ENCODE measurements at regions not wholly inside any gene's neighbourhood (a gene's known extent, or its start where the extent isn't known, plus 50 kb on each side); places are given as distances from the start of the nearest gene placed in this dataset.

DNA sequence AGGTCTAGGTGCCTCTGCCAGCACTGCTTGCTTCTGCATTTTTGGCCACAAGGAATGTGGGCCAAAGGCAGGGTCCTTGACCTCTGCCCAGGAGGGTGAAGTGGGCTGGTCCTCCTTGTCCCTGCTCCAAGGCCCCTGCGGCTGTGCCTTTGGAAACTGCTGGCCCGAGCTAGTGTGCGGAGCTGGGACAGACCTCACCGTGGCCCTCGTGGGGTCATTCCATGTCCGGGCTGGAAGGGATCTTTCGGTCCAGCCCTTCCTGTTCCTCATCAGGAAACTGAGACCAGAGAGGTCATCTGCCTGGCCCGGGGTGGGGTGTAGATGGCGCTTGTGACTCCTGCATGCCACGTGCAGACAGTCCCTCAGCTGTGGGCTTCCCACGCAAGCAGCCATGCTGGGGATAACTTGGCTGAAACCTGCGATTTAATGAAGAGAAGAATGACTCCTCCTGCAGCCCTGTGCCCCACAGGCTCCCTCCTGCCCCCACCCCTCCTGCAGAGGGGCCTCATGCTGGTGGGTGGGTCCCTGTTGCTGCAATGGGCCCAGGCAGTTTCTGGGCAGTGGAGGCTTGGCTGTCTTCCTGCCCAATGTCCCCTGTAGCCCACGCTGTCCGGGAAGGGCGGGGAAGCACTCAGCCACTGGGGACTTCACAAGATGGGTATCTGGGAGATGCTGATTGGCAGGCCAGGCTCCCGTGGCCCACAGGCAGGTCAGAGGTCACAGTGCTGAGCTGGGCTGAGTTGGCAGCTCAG, 245.2 kb downstream of the SEC14L1 start:
- DNase-seq (ENCODE audit: low spot score), result no peak
- peak overlapping the region; percentile 18 to 63 for H3K9ac ChIP-seq (ENCODE audit: low read depth in 1 of 2, low read length in 2 of 2)
- TF ChIP-seq, protein P1, sequence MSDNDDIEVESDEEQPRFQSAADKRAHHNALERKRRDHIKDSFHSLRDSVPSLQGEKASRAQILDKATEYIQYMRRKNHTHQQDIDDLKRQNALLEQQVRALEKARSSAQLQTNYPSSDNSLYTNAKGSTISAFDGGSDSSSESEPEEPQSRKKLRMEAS (IDR thresholded peaks at IDR 0.05), result no peak
- peak; percentile 56 to 70 for TF ChIP-seq HNF4A (conservative IDR thresholded peaks at IDR 0.05)
- no peak for TF ChIP-seq FOXA2 (IDR thresholded peaks at IDR 0.05)
- no peak for TF ChIP-seq TAF1 (conservative IDR thresholded peaks at IDR 0.05)
- peak; percentile 60 to 72 for TF ChIP-seq RXRA (IDR thresholded peaks at IDR 0.05)
- TF ChIP-seq EGR1 (IDR thresholded peaks at IDR 0.05; ENCODE audit: low read depth in 2 of 2), result peak in 1 of 2 donors; percentile 80
- TF ChIP-seq NR2F2 (IDR thresholded peaks at IDR 0.05), result peak; percentile 94
- TF ChIP-seq RAD21 (IDR thresholded peaks at IDR 0.05), result no peak
- TF ChIP-seq, protein P2, sequence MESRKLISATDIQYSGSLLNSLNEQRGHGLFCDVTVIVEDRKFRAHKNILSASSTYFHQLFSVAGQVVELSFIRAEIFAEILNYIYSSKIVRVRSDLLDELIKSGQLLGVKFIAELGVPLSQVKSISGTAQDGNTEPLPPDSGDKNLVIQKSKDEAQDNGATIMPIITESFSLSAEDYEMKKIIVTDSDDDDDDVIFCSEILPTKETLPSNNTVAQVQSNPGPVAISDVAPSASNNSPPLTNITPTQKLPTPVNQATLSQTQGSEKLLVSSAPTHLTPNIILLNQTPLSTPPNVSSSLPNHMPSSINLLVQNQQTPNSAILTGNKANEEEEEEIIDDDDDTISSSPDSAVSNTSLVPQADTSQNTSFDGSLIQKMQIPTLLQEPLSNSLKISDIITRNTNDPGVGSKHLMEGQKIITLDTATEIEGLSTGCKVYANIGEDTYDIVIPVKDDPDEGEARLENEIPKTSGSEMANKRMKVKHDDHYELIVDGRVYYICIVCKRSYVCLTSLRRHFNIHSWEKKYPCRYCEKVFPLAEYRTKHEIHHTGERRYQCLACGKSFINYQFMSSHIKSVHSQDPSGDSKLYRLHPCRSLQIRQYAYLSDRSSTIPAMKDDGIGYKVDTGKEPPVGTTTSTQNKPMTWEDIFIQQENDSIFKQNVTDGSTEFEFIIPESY (IDR thresholded peaks at IDR 0.05), result peak; percentile 57
- no peak for TF ChIP-seq GABPA (IDR thresholded peaks at IDR 0.05 in 1 of 2, conservative IDR thresholded peaks at IDR 0.05 in 1 of 2)
- peak; percentile 56 for TF ChIP-seq YY1 (IDR thresholded peaks at IDR 0.05)
- TF ChIP-seq, protein P3, sequence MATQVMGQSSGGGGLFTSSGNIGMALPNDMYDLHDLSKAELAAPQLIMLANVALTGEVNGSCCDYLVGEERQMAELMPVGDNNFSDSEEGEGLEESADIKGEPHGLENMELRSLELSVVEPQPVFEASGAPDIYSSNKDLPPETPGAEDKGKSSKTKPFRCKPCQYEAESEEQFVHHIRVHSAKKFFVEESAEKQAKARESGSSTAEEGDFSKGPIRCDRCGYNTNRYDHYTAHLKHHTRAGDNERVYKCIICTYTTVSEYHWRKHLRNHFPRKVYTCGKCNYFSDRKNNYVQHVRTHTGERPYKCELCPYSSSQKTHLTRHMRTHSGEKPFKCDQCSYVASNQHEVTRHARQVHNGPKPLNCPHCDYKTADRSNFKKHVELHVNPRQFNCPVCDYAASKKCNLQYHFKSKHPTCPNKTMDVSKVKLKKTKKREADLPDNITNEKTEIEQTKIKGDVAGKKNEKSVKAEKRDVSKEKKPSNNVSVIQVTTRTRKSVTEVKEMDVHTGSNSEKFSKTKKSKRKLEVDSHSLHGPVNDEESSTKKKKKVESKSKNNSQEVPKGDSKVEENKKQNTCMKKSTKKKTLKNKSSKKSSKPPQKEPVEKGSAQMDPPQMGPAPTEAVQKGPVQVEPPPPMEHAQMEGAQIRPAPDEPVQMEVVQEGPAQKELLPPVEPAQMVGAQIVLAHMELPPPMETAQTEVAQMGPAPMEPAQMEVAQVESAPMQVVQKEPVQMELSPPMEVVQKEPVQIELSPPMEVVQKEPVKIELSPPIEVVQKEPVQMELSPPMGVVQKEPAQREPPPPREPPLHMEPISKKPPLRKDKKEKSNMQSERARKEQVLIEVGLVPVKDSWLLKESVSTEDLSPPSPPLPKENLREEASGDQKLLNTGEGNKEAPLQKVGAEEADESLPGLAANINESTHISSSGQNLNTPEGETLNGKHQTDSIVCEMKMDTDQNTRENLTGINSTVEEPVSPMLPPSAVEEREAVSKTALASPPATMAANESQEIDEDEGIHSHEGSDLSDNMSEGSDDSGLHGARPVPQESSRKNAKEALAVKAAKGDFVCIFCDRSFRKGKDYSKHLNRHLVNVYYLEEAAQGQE (IDR thresholded peaks at IDR 0.05), result no peak
- TF ChIP-seq, protein P4, sequence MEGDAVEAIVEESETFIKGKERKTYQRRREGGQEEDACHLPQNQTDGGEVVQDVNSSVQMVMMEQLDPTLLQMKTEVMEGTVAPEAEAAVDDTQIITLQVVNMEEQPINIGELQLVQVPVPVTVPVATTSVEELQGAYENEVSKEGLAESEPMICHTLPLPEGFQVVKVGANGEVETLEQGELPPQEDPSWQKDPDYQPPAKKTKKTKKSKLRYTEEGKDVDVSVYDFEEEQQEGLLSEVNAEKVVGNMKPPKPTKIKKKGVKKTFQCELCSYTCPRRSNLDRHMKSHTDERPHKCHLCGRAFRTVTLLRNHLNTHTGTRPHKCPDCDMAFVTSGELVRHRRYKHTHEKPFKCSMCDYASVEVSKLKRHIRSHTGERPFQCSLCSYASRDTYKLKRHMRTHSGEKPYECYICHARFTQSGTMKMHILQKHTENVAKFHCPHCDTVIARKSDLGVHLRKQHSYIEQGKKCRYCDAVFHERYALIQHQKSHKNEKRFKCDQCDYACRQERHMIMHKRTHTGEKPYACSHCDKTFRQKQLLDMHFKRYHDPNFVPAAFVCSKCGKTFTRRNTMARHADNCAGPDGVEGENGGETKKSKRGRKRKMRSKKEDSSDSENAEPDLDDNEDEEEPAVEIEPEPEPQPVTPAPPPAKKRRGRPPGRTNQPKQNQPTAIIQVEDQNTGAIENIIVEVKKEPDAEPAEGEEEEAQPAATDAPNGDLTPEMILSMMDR (IDR thresholded peaks at IDR 0.05; ENCODE audit: low read depth, low read length, missing input control), result no peak
- peak in 1 of 2 donors; percentile 36 for TF ChIP-seq JUND (IDR thresholded peaks at IDR 0.05)
- TF ChIP-seq, protein P5, sequence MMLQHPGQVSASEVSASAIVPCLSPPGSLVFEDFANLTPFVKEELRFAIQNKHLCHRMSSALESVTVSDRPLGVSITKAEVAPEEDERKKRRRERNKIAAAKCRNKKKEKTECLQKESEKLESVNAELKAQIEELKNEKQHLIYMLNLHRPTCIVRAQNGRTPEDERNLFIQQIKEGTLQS (IDR thresholded peaks at IDR 0.05), result no peak
- TF ChIP-seq HNF4G (IDR thresholded peaks at IDR 0.05), result no peak
- peak; percentile 26 for TF ChIP-seq FOXA1 (IDR thresholded peaks at IDR 0.05)
- TF ChIP-seq SP1 (IDR thresholded peaks at IDR 0.05), result peak; percentile 52
- H3K27me3 ChIP-seq (ENCODE audit: control insufficient read depth in 4 of 4, insufficient read depth in 4 of 4, low read length in 3 of 4), result no peaks in the 10 kb centered on the region
- H3K27ac ChIP-seq (ENCODE audit: low read depth in 1 of 2, low read length in 2 of 2), result peak overlapping the region; percentile 92 to 93
- no peaks in the 10 kb centered on the region for H3K36me3 ChIP-seq (ENCODE audit: control insufficient read depth in 4 of 4, insufficient read depth in 3 of 4, low read depth in 1 of 4, low read length in 3 of 4)
- peaks cover 29 to 93% (median 80%) of the 10 kb centered on the region in 4 donors for H3K4me1 ChIP-seq (ENCODE audit: control insufficient read depth in 4 of 4, insufficient read depth in 4 of 4, low read length in 3 of 4)
- H3K4me3 ChIP-seq (ENCODE audit: low read depth in 1 of 3, low read length in 3 of 3), result no peak overlapping the region
- no peaks in the 10 kb centered on the region for H3K9me3 ChIP-seq (ENCODE audit: control insufficient read depth in 4 of 4, low read length in 3 of 4)
- 22% methylated on average over 16 of the region's 16 CpGs for WGBS

All from liver (tissue), 8 donors.